Tibial nerve (tissue), 4 donors: ENCODE measurements at regions not wholly inside any gene's neighbourhood (a gene's known extent, or its start where the extent isn't known, plus 50 kb on each side); places are given as distances from the start of the nearest gene placed in this dataset.

ENCODE experiments used
- DNase-seq, 2 donors: peaks; one replicate each; pipeline ENCODE4 v3.0.0-alpha.2; 2019; ENCODE audit warnings: low spot score in 2 of 2
- H3K27ac ChIP-seq, 4 donors: fragments of 200-600 bp; sonication (generic) in 3 of 4; one replicate each; pipeline ENCODE4 v1.5.1; 2017 to 2019; ENCODE audit warnings: mild to moderate bottlenecking in 1 of 4
- H3K27me3 ChIP-seq, 2 donors: fragments of 200-600 bp; sonication (generic) in 1 of 2; one replicate each; pipeline versions ENCODE4 v1.5.1 to v1.6.0; 2017 to 2019
- H3K36me3 ChIP-seq, 3 donors: fragments of 200-600 bp; sonication (generic); one replicate each; pipeline ENCODE4 v1.5.1; 2018 to 2019
- H3K4me1 ChIP-seq, 4 donors: fragments of 200-600 bp; sonication (generic) in 3 of 4; one replicate each; pipeline ENCODE4 v1.5.1; 2017 to 2019
- H3K4me3 ChIP-seq, 4 donors: fragments of 200-600 bp; sonication (generic) in 3 of 4; one replicate each; pipeline ENCODE4 v1.5.1; 2017 to 2019; ENCODE audit warnings: mild to moderate bottlenecking in 1 of 4, moderate library complexity in 1 of 4
- H3K9me3 ChIP-seq, 4 donors: fragments of 200-600 bp; sonication (generic) in 3 of 4; one replicate each; pipeline ENCODE4 v1.5.1; 2017 to 2019
- EP300 ChIP-seq, 2 donors: sonication (generic); formaldehyde crosslinking; IDR thresholded peaks; one replicate each; pipeline ENCODE4 v1.6.1; 2017; ENCODE audit warnings: antibody characterized with exemption in 2 of 2, mild to moderate bottlenecking in 1 of 2
- POLR2A ChIP-seq, 2 donors: fragments of 450-650 bp; IDR thresholded peaks; one replicate each; pipeline ENCODE4 v1.6.1; 2017; ENCODE audit warnings: antibody characterized with exemption in 2 of 2, mild to moderate bottlenecking in 2 of 2, moderate library complexity in 2 of 2
- WGBS, 2 donors: methylation state at CpG; one replicate each; pipeline ENCODE4 v1.1.5; 2018; 5-methylcytosine and 5-hydroxymethylcytosine counted together
- TF ChIP-seq, protein P1 (sequence below), 5 experiments: fragments of 200-600 bp in 3 of 5; fragments of 450-650 bp in 2 of 5; sonication (generic) in 3 of 5; IDR thresholded peaks; one replicate each; pipeline ENCODE4 v1.5.1; 2016 to 2019; ENCODE audit warnings: antibody characterized with exemption in 5 of 5, mild to moderate bottlenecking in 3 of 5, moderate library complexity in 2 of 5

GRCh38 chr7:12080006-12080405 is 131.1 kb upstream of the TMEM106B start:
- 56 to 61% methylated on average over 3 of the region's 3 CpGs for WGBS, 2 donors
- no peak overlapping the region for H3K27ac ChIP-seq
- no peaks in the 10 kb centered on the region for H3K27me3 ChIP-seq
- DNase-seq = no peak
- H3K4me3 ChIP-seq = no peak overlapping the region
- H3K4me1 ChIP-seq = no peaks in the 10 kb centered on the region
- no peaks in the 10 kb centered on the region for H3K36me3 ChIP-seq
- TF ChIP-seq EP300 (IDR thresholded peaks at IDR 0.05) = no peak
- TF ChIP-seq POLR2A (IDR thresholded peaks at IDR 0.05) = no peak
- TF ChIP-seq, protein P1, sequence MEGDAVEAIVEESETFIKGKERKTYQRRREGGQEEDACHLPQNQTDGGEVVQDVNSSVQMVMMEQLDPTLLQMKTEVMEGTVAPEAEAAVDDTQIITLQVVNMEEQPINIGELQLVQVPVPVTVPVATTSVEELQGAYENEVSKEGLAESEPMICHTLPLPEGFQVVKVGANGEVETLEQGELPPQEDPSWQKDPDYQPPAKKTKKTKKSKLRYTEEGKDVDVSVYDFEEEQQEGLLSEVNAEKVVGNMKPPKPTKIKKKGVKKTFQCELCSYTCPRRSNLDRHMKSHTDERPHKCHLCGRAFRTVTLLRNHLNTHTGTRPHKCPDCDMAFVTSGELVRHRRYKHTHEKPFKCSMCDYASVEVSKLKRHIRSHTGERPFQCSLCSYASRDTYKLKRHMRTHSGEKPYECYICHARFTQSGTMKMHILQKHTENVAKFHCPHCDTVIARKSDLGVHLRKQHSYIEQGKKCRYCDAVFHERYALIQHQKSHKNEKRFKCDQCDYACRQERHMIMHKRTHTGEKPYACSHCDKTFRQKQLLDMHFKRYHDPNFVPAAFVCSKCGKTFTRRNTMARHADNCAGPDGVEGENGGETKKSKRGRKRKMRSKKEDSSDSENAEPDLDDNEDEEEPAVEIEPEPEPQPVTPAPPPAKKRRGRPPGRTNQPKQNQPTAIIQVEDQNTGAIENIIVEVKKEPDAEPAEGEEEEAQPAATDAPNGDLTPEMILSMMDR (IDR thresholded peaks at IDR 0.05) = no peak
- H3K9me3 ChIP-seq = peaks cover 0 to 11% (median 0%) of the 10 kb centered on the region in 4 donors

GRCh38 chr7:12085516-12085915 is 125.6 kb upstream of the TMEM106B start:
- Histone ChIP-seq H3K27me3 (no peaks in the 10 kb centered on the region), H3K9me3 (peaks cover 0 to 14% (median 0%) of the 10 kb centered on the region in 4 donors), H3K4me3 (no peak overlapping the region), H3K27ac (no peak overlapping the region), H3K36me3 (peaks cover 0 to 3% (median 0%) of the 10 kb centered on the region in 3 donors), H3K4me1 (no peaks in the 10 kb centered on the region)
- DNase-seq = no peak
- TF ChIP-seq POLR2A (IDR thresholded peaks at IDR 0.05) = no peak
- TF ChIP-seq, protein P1 (IDR thresholded peaks at IDR 0.05) = no peak
- TF ChIP-seq EP300 (IDR thresholded peaks at IDR 0.05) = no peak
- 60 to 64% methylated on average over 1 of the region's 1 CpG for WGBS, 2 donors

GRCh38 chr7:12089951-12090756 is 120.9 kb upstream of the TMEM106B start:
- WGBS, 2 donors = 71 to 74% methylated on average over 9 of the region's 9 CpGs
- no peak for DNase-seq
- TF ChIP-seq, protein P1 (IDR thresholded peaks at IDR 0.05) = no peak
- TF ChIP-seq EP300 (IDR thresholded peaks at IDR 0.05) (no peak), POLR2A (IDR thresholded peaks at IDR 0.05) (no peak)
- Histone ChIP-seq H3K4me3 (no peak overlapping the region), H3K36me3 (peaks cover 0 to 5% (median 0%) of the 10 kb centered on the region in 3 donors), H3K4me1 (no peaks in the 10 kb centered on the region), H3K27ac (no peak overlapping the region), H3K27me3 (no peaks in the 10 kb centered on the region), H3K9me3 (peaks cover 0 to 14% (median 0%) of the 10 kb centered on the region in 4 donors)

- 89 to 93% methylated on average over 5 of the region's 5 CpGs for WGBS, 2 donors
- no peak overlapping the region for H3K4me3 ChIP-seq
- DNase-seq = no peak
Observed at GRCh38 chr7:12090757-12091221, 120.3 kb upstream of the TMEM106B start.

More at GRCh38 chr7:12090757-12091221, 120.3 kb upstream of the TMEM106B start:
- Histone ChIP-seq H3K9me3 (peaks cover 0 to 14% (median 0%) of the 10 kb centered on the region in 4 donors), H3K36me3 (peaks cover 0 to 5% (median 0%) of the 10 kb centered on the region in 3 donors), H3K27me3 (no peaks in the 10 kb centered on the region), H3K4me1 (no peaks in the 10 kb centered on the region), H3K27ac (no peak overlapping the region)
- TF ChIP-seq POLR2A (IDR thresholded peaks at IDR 0.05) (no peak), EP300 (IDR thresholded peaks at IDR 0.05) (no peak)
- TF ChIP-seq, protein P1 (IDR thresholded peaks at IDR 0.05) = no peak
